Right lobe of liver (tissue), 6 donors: ENCODE measurements at regions not wholly inside any gene's neighbourhood (a gene's known extent, or its start where the extent isn't known, plus 50 kb on each side); places are given as distances from the start of the nearest gene placed in this dataset.

Experiments used
- ATAC-seq, 4 donors: fragments of 200-7000 bp; cut with Tn5 transposase; one replicate each; pipeline ENCODE4 v1.9.1; 2020; ENCODE audit warnings: mild to moderate bottlenecking in 4 of 4, moderate library complexity in 4 of 4
- DNase-seq, 3 donors: peaks; one replicate each; pipeline ENCODE4 v3.0.0-alpha.2; 2020
- H3K27ac ChIP-seq, 3 donors: fragments of 200-600 bp; one replicate each; pipeline ENCODE4 v1.8.0; 2022
- H3K27me3 ChIP-seq, 2 donors: fragments of 200-600 bp; one replicate each; pipeline ENCODE4 v1.8.0; 2022
- H3K36me3 ChIP-seq, 4 donors: fragments of 200-600 bp; sonication (generic) in 1 of 4; one replicate each; pipeline versions ENCODE4 v1.5.1 to v1.8.0; 2017 to 2022; ENCODE audit warnings: control low read depth in 1 of 4
- H3K4me1 ChIP-seq, 4 donors: fragments of 200-600 bp; sonication (generic) in 1 of 4; one replicate each; pipeline versions ENCODE4 v1.5.1 to v1.8.0; 2017 to 2022; ENCODE audit warnings: control low read depth in 1 of 4
- H3K4me3 ChIP-seq, 3 donors: fragments of 200-600 bp; one replicate each; pipeline ENCODE4 v1.8.0; 2022
- H3K9me3 ChIP-seq, 4 donors: fragments of 200-600 bp; sonication (generic) in 1 of 4; one replicate each; pipeline versions ENCODE4 v1.5.1 to v1.8.0; 2017 to 2022; ENCODE audit warnings: control low read depth in 1 of 4
- POLR2A ChIP-seq: fragments of 450-650 bp; IDR thresholded peaks from one replicate; pipeline ENCODE4 v1.6.1; 2017; ENCODE audit warnings: antibody characterized with exemption, mild to moderate bottlenecking
- WGBS: methylation state at CpG from one replicate; pipeline ENCODE4 v1.1.6; 2018; ENCODE audit warnings: low coverage, low lambda C conversion rate; ENCODE audit not compliant: insufficient coverage; ENCODE audit errors: missing lambda C conversion rate; 5-methylcytosine and 5-hydroxymethylcytosine counted together
- intact Hi-C, 2 donors: fragments of 100-400 bp; cut with DNase I; formaldehyde crosslinking; loops; one replicate each; pipeline versions ENCODE4 v1.11.2 to v1.14.1; 2022
- TF ChIP-seq, protein P1 (sequence below), 4 donors: fragments of 200-600 bp in 3 of 4; fragments of 450-650 bp in 1 of 4; IDR thresholded peaks; one replicate each; pipeline versions ENCODE4 v1.5.1 to v1.8.0; 2016 to 2022; ENCODE audit warnings: antibody characterized with exemption in 4 of 4, mild to moderate bottlenecking in 2 of 4
- donor health status: DM: no; HTN: yes; CAD: no.
- donor health status: DM: no; HTN: no; CAD: no.
- donor health status: DM: no; HTN: no; CAD: no.
- donor health status: DM: no; HTN: yes; CAD: no.
- donor health status: DM: no; HTN: yes; CAD: no.

DNA sequence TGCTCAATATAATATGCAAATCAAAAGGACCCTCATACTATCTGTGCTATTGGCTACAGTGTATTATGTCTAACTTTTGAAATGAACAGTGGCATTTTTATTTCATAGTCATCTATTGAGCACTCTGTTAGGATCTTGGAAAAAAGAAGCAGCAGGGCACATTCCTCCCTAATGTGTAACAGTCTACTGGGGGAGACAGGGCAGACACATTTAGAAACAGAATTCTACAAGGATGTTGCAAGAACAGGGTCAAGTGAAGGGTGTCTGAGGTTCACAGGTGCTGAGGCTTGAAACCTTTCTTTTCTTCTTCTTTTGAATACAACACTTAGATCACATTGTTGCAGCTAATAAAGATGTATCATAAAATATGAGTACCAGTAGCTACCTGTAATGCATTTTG, 129.7 kb upstream of the SLC4A4 start:
- Histone ChIP-seq H3K27ac (peak overlapping the region in 1 of 3 donors; percentile 34), H3K36me3 (peaks cover 0 to 2% (median 0%) of the 10 kb centered on the region in 4 donors), H3K4me3 (no peak overlapping the region), H3K9me3 (no peaks in the 10 kb centered on the region), H3K4me1 (peaks cover 0 to 31% (median 6%) of the 10 kb centered on the region in 4 donors), H3K27me3 (no peaks in the 10 kb centered on the region)
- intact Hi-C loops: no loop called here
- no peak for DNase-seq
- peak; percentile 46 to 67 (median 62) for ATAC-seq
- TF ChIP-seq, protein P1, sequence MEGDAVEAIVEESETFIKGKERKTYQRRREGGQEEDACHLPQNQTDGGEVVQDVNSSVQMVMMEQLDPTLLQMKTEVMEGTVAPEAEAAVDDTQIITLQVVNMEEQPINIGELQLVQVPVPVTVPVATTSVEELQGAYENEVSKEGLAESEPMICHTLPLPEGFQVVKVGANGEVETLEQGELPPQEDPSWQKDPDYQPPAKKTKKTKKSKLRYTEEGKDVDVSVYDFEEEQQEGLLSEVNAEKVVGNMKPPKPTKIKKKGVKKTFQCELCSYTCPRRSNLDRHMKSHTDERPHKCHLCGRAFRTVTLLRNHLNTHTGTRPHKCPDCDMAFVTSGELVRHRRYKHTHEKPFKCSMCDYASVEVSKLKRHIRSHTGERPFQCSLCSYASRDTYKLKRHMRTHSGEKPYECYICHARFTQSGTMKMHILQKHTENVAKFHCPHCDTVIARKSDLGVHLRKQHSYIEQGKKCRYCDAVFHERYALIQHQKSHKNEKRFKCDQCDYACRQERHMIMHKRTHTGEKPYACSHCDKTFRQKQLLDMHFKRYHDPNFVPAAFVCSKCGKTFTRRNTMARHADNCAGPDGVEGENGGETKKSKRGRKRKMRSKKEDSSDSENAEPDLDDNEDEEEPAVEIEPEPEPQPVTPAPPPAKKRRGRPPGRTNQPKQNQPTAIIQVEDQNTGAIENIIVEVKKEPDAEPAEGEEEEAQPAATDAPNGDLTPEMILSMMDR (IDR thresholded peaks at IDR 0.05): no peak
- TF ChIP-seq POLR2A: no peak

DNA sequence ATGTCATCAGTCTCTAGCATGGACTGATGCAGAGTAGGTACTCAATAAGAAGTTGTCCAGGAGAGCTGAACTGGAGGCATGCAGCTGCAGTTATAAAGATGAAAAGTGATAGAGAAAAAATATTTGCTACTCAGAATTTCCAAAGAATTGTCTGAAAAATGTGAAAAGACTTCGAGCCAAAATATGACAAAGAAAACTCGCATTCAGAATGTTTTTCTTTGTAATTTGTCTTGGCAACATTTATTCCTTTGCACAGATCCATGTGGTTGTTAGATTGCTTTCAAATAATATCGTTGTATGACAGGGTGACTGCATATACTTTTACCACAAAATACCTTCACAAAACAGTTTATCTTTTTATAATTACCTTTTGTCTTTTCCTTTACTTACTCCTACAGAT, 128.0 kb upstream of the SLC4A4 start:
- TF ChIP-seq, protein P1 (IDR thresholded peaks at IDR 0.05): no peak
- TF ChIP-seq POLR2A: no peak
- Histone ChIP-seq H3K9me3 (no peaks in the 10 kb centered on the region), H3K4me3 (no peak overlapping the region), H3K27ac (peak overlapping the region in 1 of 3 donors; percentile 78), H3K36me3 (peaks cover 0 to 2% (median 0%) of the 10 kb centered on the region in 4 donors), H3K27me3 (no peaks in the 10 kb centered on the region), H3K4me1 (peaks cover 0 to 46% (median 9%) of the 10 kb centered on the region in 4 donors)
- intact Hi-C loops: no loop called here
- 23% methylated on average over 3 of the region's 3 CpGs for WGBS
- DNase-seq: no peak
- ATAC-seq: no peak

DNA sequence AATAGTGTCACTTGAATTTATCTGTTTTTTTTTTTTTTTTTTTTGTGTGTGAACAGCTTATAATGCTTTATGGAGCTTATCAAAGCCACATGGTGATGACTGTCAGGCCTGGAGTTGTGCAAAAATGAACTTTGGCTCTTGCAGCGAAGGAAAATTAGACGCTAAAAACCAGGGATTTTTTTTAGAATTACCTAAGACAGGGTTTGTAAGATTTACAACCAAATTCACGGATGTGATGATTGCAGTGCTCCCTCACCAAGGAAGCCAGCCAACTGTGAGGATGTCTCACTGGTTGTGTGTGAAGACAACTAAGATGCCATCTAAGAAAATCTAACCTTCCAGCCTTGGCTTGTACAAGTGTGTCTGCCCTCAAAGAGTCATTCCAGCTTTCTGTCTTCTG, 127.1 kb upstream of the SLC4A4 start:
- peak; percentile 36 to 61 (median 54) for ATAC-seq
- peak in 1 of 3 donors; percentile 23 for DNase-seq
- peaks cover 0 to 2% (median 0%) of the 10 kb centered on the region in 4 donors for H3K36me3 ChIP-seq
- peak overlapping the region; percentile 37 to 78 (median 43) for H3K27ac ChIP-seq
- H3K4me3 ChIP-seq: no peak overlapping the region
- H3K27me3 ChIP-seq: no peaks in the 10 kb centered on the region
- no peaks in the 10 kb centered on the region for H3K9me3 ChIP-seq
- TF ChIP-seq, protein P1 (IDR thresholded peaks at IDR 0.05): no peak
- TF ChIP-seq POLR2A: no peak
- intact Hi-C loops: no loop called here
- peaks cover 0 to 51% (median 10%) of the 10 kb centered on the region in 4 donors for H3K4me1 ChIP-seq
- 25% methylated on average over 3 of the region's 3 CpGs for WGBS

DNA sequence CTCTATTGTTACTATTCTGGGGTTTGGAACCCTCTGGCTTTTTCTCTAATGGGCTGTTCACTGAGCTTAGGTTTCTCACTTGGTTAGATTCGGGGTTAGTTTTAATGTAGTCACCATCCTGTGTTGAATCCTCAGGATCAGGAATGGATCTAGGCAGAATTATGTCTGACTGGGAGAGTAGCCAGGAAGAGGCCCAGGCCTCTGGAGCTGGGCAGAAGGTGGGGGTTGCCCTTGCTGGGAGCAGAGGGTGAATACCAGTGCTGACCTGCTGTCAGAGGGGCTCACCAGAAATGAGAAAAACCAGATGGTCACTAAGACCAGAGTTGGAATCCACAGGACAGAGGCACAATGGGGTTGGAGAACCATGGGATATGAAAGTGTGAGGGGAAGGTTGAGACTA, 126.6 kb upstream of the SLC4A4 start:
- no peak for DNase-seq
- Histone ChIP-seq H3K36me3 (peaks cover 0 to 2% (median 0%) of the 10 kb centered on the region in 4 donors), H3K27me3 (no peaks in the 10 kb centered on the region), H3K4me1 (peaks cover 0 to 56% (median 11%) of the 10 kb centered on the region in 4 donors), H3K9me3 (no peaks in the 10 kb centered on the region), H3K27ac (peak overlapping the region; percentile 37 to 78 (median 43)), H3K4me3 (no peak overlapping the region)
- intact Hi-C loops: no loop called here
- ATAC-seq: no peak
- 73% methylated on average over 1 of the region's 1 CpG for WGBS
- TF ChIP-seq POLR2A: no peak
- TF ChIP-seq, protein P1 (IDR thresholded peaks at IDR 0.05): no peak

DNA sequence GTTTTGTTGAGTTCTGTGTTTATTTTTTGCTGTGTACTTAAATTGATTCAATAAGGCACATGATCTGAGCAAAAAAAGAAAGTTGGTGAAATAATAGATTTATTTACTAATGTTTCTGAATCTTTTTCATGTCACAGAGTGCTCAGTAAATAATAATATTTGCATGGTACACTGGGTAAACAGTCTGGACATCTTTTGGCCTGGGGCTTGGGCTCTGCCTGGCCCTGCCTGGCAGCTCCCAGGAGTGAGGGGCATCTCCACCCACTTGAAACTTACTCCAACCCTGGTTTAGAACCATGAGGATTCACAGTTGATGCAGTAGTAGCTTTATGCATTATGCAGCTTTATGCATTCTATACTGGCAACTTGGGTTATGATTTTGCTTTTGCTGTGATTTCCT, 124.2 kb upstream of the SLC4A4 start:
- peaks cover 0 to 57% (median 12%) of the 10 kb centered on the region in 4 donors for H3K4me1 ChIP-seq
- H3K36me3 ChIP-seq: peaks cover 0 to 2% (median 0%) of the 10 kb centered on the region in 4 donors
- no peaks in the 10 kb centered on the region for H3K9me3 ChIP-seq
- TF ChIP-seq POLR2A: no peak
- TF ChIP-seq, protein P1 (IDR thresholded peaks at IDR 0.05): no peak
- ATAC-seq: peak in 3 of 4 donors; percentile 21 to 64 (median 52)
- intact Hi-C loops: no loop called here
- peak overlapping the region in 2 of 3 donors; percentile 88 to 90 for H3K27ac ChIP-seq
- no peak overlapping the region for H3K4me3 ChIP-seq
- no peaks in the 10 kb centered on the region for H3K27me3 ChIP-seq
- no peak for DNase-seq
